ENCODE measurements at regions not wholly inside any gene's neighbourhood (a gene's known extent, or its start where the extent isn't known, plus 50 kb on each side); places are given as distances from the start of the nearest gene placed in this dataset.

- no peak for TF ChIP-seq CTCF (IDR thresholded peaks at IDR 0.05 in 2 of 3, conservative IDR thresholded peaks at IDR 0.05 in 1 of 3; ENCODE audit: borderline replicate concordance in 1 of 3, insufficient read depth in 1 of 3, low read depth in 2 of 3, low read length in 2 of 3)
- TF ChIP-seq REST (IDR thresholded peaks at IDR 0.05; ENCODE audit: low read depth) = no peak
- no peak for TF ChIP-seq EZH2phosphoT487 (IDR thresholded peaks at IDR 0.05; ENCODE audit: borderline replicate concordance)
- no peak for TF ChIP-seq MAX (IDR thresholded peaks at IDR 0.05)
- no peak for TF ChIP-seq POLR2A (IDR thresholded peaks at IDR 0.05; ENCODE audit: borderline replicate concordance, extremely low read depth, insufficient read depth, insufficient read length)
- no peak for TF ChIP-seq CEBPB (IDR thresholded peaks at IDR 0.05; ENCODE audit: low read depth)
- no peak for TF ChIP-seq FOSL1 (IDR thresholded peaks at IDR 0.05; ENCODE audit: low read depth)
- TF ChIP-seq SIN3A (IDR thresholded peaks at IDR 0.05; ENCODE audit: low read depth) = no peak
- no peak for TF ChIP-seq EZH2 (IDR thresholded peaks at IDR 0.05)
- no peak for TF ChIP-seq ZBTB33 (IDR thresholded peaks at IDR 0.05; ENCODE audit: extremely low read depth, insufficient replicate concordance, low read length)
- TF ChIP-seq CBX3 (IDR thresholded peaks at IDR 0.05; ENCODE audit: low read depth) = no peak
- TF ChIP-seq JUND (IDR thresholded peaks at IDR 0.05) = no peak
- TF ChIP-seq ZFX (IDR thresholded peaks at IDR 0.05) = no peak
Observed at GRCh38 chr4:30610361-30610760, 109.8 kb upstream of the PCDH7 start.

All from HCT116 (cell line).